Chondrocyte (in vitro differentiated cells): ENCODE measurements at regions not wholly inside any gene's neighbourhood (a gene's known extent, or its start where the extent isn't known, plus 50 kb on each side); places are given as distances from the start of the nearest gene placed in this dataset.

Experiments
- DNase-seq: peaks from one replicate; pipeline ENCODE4 v3.0.0; 2021; ENCODE audit warnings: mixed read lengths, low spot score
- H3K27ac Mint-ChIP-seq: one replicate; pipeline ENCODE4 v1.8.0; 2021; ENCODE audit warnings: mild to moderate bottlenecking, moderate library complexity, mixed read lengths; ENCODE audit not compliant: unreplicated experiment
- H3K27me3 Mint-ChIP-seq: 2 replicates; pipeline ENCODE4 v1.8.0; 2021; ENCODE audit warnings: low read depth, mixed read lengths
- H3K36me3 Mint-ChIP-seq: 2 replicates; pipeline ENCODE4 v1.8.0; 2021; ENCODE audit warnings: low read depth, mixed read lengths
- H3K4me1 Mint-ChIP-seq: 2 replicates; pipeline ENCODE4 v1.8.0; 2021; ENCODE audit warnings: low read depth, mild to moderate bottlenecking, mixed read lengths
- H3K4me3 Mint-ChIP-seq: one replicate; pipeline ENCODE4 v1.8.0; 2021; ENCODE audit warnings: mild to moderate bottlenecking, moderate library complexity, mixed read lengths; ENCODE audit not compliant: unreplicated experiment
- H3K9me3 Mint-ChIP-seq: 2 replicates; pipeline ENCODE4 v1.8.0; 2021; ENCODE audit warnings: low read depth, mixed read lengths
- CTCF ChIP-seq: fragments of 200-600 bp; sonication (generic); IDR thresholded peaks from 2 replicates; pipeline ENCODE4 v1.5.0; 2021; ENCODE audit warnings: antibody characterized with exemption, mild to moderate bottlenecking, moderate library complexity

- Mint-ChIP-seq H3K27me3 (no peaks in the 10 kb centered on the region), H3K4me1 (peaks cover 11% of the 10 kb centered on the region), H3K9me3 (no peaks in the 10 kb centered on the region), H3K36me3 (peaks cover 23% of the 10 kb centered on the region), H3K27ac (no peak overlapping the region), H3K4me3 (no peak overlapping the region)
- TF ChIP-seq CTCF: no peak
- no peak for DNase-seq
Measured at GRCh38 chr1:206419783-206420182, 50.5 kb upstream of the IKBKE start.

- Mint-ChIP-seq H3K4me1 (peaks cover 11% of the 10 kb centered on the region), H3K27ac (no peak overlapping the region)
- no peak for DNase-seq
Measured at GRCh38 chr1:206420471-206420870, 49.8 kb upstream of the IKBKE start.

More at GRCh38 chr1:206420471-206420870, 49.8 kb upstream of the IKBKE start:
- TF ChIP-seq CTCF: no peak
- no peak overlapping the region for H3K4me3 Mint-ChIP-seq
- no peaks in the 10 kb centered on the region for H3K27me3 Mint-ChIP-seq
- H3K9me3 Mint-ChIP-seq: no peaks in the 10 kb centered on the region
- peaks cover 23% of the 10 kb centered on the region for H3K36me3 Mint-ChIP-seq
